NCI-H2029 treated with DMSO at 0.1 percent for 48 hours (cell line): ENCODE measurements at regions not wholly inside any gene's neighbourhood (a gene's known extent, or its start where the extent isn't known, plus 50 kb on each side); places are given as distances from the start of the nearest gene placed in this dataset.

Experiments
- DNase-seq: peaks from one replicate; lab custom pipeline; 2025; lab: John Stamatoyannopoulos, UW

DNA sequence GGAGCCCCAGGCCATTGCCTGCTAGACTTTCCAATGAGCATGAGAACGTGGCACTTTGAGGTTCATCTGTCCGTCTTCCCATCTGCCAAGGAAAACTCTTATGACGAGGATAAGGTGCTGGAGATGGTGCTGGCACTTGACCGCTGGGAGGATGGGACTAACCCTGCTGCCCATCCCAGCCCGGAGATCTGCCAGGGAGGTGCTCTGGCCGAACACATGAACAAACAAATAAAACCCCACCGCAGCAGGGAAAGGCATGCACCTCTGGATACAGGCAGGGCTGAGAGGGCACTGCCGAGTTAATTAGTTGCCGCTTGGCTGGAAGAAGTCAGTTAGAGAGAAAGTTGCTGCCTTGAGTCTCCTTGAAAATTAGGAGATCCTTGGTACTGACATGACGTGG, 308.4 kb downstream of the AJAP1 start:
- no peak for DNase-seq

GRCh38 chr1:4961935-4962645, 307.7 kb downstream of the AJAP1 start:
- DNase-seq, result no peak

GRCh38 chr1:4960782-4961475, 306.5 kb downstream of the AJAP1 start:
- DNase-seq, result no peak

- no peak for DNase-seq
Measured at GRCh38 chr1:4960336-4960735, 305.9 kb downstream of the AJAP1 start.

DNA sequence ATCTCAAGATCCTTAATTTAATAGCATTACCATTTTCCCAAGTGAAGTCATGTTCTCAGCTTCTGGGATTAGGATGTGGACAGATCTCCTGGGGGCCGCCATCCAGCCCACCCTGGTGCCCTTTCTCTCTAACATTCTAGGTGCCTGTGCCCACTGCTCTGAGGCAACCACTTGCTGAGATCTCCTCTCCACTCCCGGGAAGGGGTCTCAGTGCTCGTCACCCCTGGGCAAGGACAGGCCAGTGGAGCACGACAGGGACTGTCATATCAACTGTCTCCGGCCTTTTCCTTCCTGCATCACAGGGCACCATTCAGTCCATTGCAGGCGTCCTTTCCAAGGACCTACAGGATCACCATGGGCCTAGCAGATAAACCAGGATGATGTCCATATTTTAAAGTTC, 304.8 kb downstream of the AJAP1 start:
- DNase-seq, result no peak

DNA sequence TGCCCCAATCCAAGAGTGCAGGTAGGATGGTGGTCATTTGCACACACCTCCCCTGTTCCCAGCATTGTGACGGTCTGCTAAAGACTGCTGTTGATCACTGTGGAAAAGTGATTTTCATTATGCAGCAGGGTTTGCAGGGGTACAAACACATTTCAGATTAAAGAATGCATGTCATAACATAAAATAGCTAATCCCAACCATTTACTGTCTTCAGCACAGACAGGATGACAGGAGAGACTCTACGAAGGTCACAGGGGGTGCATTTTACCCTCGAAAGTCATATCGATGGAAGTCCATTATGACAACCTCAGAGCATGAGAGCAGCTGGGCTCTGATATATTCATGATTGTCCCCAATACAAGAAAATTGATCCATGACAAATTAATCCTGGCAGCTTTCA, 302.6 kb downstream of the AJAP1 start:
- DNase-seq, result no peak

DNA sequence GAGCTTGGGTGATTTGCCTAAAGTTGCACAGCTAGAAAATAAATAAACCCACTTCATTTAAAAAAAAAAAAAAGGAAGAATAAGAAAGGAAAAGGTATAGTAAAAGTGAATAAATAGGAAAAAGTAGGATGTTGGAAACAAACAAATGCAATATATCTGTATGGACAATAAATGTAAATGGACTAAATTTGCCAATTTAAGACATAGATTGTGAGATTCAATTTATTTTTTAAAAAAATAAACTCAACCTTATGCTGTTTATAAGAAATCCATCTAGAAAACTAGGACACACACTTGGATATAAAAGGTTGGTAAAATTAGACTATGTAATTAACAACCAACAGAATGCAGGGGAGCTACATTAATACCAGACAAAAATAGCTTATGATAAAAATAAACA, 300.0 kb downstream of the AJAP1 start:
- no peak for DNase-seq

DNA sequence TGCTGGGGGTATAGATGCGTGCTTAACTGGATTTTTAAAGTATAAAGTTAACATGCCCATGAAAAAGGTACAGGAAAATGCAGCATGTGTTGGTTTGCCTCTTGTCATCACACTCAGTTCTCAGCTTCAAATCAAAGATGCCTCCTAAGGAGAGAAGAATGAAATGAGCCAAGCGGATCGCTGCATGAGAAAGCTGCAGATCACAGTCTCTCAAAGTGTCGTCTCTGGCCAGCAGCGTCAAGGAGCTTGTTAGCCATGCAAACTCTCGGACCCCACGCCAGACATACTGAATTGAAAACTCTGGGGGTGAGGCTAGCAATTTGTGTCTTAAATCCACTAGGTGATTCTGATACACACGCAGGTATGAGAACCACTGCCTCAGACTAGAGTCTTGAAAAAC, 297.2 kb downstream of the AJAP1 start:
- no peak for DNase-seq

DNA sequence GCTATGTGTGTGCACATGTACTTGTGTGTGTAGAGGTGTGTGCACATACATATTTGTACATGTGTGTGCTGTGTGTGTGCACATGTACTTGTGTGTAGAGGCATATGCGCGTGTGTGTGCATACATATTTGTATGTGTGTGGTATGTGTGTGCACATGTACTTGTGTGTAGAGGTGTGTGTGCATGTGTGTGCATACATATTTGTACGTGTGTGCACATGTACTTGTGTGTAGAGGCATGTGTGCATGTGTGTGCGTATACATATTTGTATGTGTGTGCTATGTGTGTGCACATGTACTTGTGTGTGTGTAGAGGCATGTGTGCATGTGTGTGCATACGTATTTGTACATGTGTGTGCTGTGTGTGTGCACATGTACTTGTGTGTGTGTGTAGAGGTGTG, 291.9 kb downstream of the AJAP1 start:
- no peak for DNase-seq

DNA sequence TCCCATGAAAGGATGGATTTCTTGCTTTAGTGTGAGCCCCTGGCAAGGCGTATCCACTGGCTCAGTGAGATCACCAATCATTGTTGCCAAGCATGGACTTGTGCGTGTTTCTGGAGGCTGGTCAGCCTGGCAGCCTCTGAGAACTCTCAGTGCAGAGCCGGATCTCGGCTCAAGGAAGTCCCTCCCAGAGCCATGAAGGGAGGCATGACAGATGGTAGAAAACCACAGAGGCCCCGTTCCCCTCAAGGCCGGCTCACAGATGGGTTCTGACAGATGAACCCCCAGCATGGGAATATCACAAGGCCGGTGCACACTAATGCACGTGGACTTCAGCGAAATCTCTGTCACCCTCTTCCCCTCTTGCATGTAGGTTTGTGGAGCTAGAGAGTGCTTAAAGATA, 290.5 kb downstream of the AJAP1 start:
- no peak for DNase-seq

DNA sequence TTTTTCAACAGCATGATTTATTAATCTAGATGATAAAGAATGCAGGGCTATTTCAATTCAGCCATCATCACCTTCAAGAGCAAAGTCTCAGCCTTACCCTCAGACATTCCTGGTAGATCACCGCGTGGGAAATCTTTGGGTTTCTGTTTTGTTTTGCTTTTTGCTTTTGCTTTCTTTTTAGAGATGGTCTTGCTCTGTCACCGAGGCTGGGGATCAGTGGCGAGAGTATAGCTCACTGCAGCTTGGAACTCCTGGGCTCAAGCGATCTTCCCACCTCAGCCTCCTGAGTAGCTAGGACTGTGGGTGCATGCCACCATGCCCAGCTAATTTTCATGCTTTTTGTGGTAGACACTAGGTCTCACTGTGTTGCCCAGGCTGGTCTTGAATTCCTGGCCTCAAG, 289.7 kb downstream of the AJAP1 start:
- DNase-seq, result no peak

DNA sequence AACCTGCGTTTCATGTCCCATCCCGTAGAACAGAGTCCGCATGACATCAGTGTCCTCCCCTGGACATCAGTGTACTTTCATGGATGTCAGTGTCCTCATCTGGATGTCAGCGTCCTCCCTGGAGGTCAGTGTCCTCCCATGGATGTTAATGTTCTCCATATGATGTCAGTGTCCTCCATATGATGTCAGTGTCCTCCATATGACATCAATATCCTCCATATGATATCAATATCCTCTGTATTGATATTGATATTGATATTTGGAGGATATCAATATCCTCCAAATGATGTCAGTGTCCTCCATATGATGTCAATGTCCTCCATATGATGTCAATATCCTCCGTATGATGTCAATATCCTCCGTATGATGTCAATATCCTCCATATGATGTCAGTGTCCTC, 284.9 kb downstream of the AJAP1 start:
- no peak for DNase-seq

- no peak for DNase-seq
Measured at GRCh38 chr1:4937876-4938534, 283.6 kb downstream of the AJAP1 start.

GRCh38 chr1:4935807-4936206, 281.4 kb downstream of the AJAP1 start:
- DNase-seq, result no peak

DNA sequence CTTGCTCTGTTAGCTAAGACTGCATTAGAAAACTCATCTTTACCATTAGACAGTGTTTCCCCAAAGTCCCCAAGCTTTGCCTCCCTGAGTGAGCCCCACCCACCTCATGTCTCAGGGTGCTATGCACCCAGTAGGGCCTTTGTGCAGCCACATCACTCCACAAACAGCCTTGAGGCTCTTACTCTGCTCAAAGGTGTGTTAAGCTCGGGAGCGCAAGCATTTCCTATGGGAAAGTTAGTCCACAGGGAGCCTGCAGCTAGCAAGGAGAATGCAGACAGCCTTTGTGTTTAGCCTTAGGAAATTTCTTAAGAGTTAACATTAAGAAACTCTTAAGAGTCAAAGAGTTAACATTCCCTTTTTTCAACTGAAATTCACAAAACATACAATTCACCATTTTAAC, 278.8 kb downstream of the AJAP1 start:
- no peak for DNase-seq

GRCh38 chr1:4932311-4933030, 278.1 kb downstream of the AJAP1 start:
- DNase-seq, result no peak

- no peak for DNase-seq
Measured at GRCh38 chr1:4931486-4931885, 277.1 kb downstream of the AJAP1 start.

DNA sequence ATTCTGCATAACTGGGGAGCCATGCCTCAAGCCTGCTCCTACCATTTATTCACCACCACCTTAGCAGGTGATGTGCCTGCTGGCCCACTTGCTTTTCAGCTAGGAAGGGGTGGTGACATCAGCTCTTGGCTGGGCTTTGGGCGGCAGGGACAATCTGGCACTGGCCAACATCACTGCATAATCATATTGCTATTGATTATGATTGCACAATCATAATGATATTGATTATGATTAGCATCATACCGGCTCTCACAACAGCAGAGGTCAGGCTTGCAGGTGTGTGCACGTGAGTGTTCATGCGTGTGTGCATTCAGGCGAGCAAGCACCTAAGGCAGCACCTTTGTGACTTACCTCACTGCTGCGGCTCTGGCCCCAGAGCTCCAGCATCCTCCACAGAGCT, 273.8 kb downstream of the AJAP1 start:
- no peak for DNase-seq

- no peak for DNase-seq
Measured at GRCh38 chr1:4924356-4924755, 269.9 kb downstream of the AJAP1 start.

GRCh38 chr1:4916610-4917009, 262.2 kb downstream of the AJAP1 start:
- no peak for DNase-seq

- no peak for DNase-seq
Measured at GRCh38 chr1:4915154-4915553, 260.7 kb downstream of the AJAP1 start.

GRCh38 chr1:4908486-4908885, 254.1 kb downstream of the AJAP1 start:
- DNase-seq, result no peak

DNA sequence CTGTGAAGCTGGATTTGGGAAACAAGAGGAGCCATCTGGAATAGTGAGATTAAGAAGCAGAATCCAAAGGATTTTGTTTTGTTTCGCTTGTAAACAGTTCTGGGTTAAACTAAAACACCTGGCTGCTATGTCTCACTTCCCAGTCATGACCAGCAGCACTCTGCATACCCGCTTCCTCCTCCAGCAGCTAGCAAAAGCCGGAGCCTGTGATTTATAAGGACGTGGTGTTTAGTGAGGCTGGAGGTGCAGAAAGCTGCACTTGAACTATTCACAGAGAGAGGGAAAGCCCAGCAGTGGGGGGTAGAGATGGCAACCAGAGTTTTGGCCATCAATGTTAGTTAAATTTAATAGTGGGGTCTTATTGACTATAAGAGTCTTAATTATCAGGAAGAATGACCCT, 240.2 kb downstream of the AJAP1 start:
- DNase-seq, result no peak
